Osteocyte (in vitro differentiated cells): ENCODE measurements at regions not wholly inside any gene's neighbourhood (a gene's known extent, or its start where the extent isn't known, plus 50 kb on each side); places are given as distances from the start of the nearest gene placed in this dataset.

ENCODE experiments used
- DNase-seq: peaks from one replicate; pipeline ENCODE4 v3.0.0; 2021; ENCODE audit warnings: mixed read lengths; ENCODE audit not compliant: unreplicated experiment; ENCODE audit errors: extremely low spot score
- H3K27ac Mint-ChIP-seq: one replicate; pipeline ENCODE4 v1.8.0; 2021; ENCODE audit warnings: mild to moderate bottlenecking, mixed read lengths; ENCODE audit not compliant: unreplicated experiment
- H3K27me3 Mint-ChIP-seq: one replicate; pipeline ENCODE4 v1.8.0; 2021; ENCODE audit warnings: mixed read lengths; ENCODE audit not compliant: unreplicated experiment
- H3K36me3 Mint-ChIP-seq: one replicate; pipeline ENCODE4 v1.8.0; 2021; ENCODE audit warnings: mixed read lengths; ENCODE audit not compliant: unreplicated experiment
- H3K4me1 Mint-ChIP-seq: one replicate; pipeline ENCODE4 v1.8.0; 2021; ENCODE audit warnings: mixed read lengths; ENCODE audit not compliant: unreplicated experiment
- H3K4me3 Mint-ChIP-seq: one replicate; pipeline ENCODE4 v1.8.0; 2021; ENCODE audit warnings: mild to moderate bottlenecking, moderate library complexity, mixed read lengths; ENCODE audit not compliant: unreplicated experiment
- H3K9me3 Mint-ChIP-seq: one replicate; pipeline ENCODE4 v1.8.0; 2021; ENCODE audit warnings: mixed read lengths; ENCODE audit not compliant: unreplicated experiment
- CTCF ChIP-seq: fragments of 200-600 bp; sonication (generic); IDR thresholded peaks from 2 replicates; pipeline ENCODE4 v1.5.0; 2021; ENCODE audit warnings: antibody characterized with exemption, mild to moderate bottlenecking, moderate library complexity

- H3K36me3 Mint-ChIP-seq, result peaks cover 22% of the 10 kb centered on the region
- no peak for TF ChIP-seq CTCF
- H3K4me3 Mint-ChIP-seq, result no peak overlapping the region
- no peak for DNase-seq
- H3K27ac Mint-ChIP-seq, result no peak overlapping the region
- H3K4me1 Mint-ChIP-seq, result peaks cover 8% of the 10 kb centered on the region
- no peaks in the 10 kb centered on the region for H3K27me3 Mint-ChIP-seq
- no peaks in the 10 kb centered on the region for H3K9me3 Mint-ChIP-seq
These were observed 254.4 kb upstream of the KLF14 start for GRCh38 chr7:130988443-130988842.

DNA sequence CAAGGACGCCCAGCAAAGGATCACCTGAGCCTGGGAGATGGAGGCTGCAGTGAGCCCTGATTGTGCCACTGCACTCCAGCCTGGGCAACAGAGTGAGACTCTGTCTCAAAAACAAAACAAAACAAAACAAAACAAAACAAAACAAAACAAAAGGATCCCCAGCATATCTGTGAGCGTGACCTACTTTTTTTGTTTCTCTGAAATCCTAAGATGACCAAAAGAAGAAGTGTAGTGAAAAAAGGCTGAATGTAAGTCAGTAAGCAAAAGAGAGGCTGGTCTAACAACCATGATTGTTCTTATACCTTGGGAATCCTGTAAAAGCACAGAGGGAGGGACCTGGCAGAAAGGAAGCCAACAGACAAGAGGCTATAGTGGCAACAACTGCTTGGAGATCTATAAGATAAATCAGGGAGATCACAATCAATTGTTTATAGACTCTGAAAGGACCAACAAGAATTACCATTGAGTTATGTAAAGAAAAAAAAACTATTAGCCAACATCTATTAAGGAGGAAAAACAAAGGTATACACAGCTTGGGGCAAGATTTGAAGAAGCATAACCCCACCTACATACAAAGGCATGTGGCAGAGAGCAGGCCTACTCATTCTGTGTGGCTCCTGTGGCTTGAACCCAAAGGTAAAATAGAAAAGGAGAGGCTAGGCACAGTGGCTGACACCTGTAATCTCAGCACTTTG is 255.2 kb upstream of the KLF14 start:
- H3K4me3 Mint-ChIP-seq, result no peak overlapping the region
- H3K9me3 Mint-ChIP-seq, result no peaks in the 10 kb centered on the region
- no peak for TF ChIP-seq CTCF
- H3K27ac Mint-ChIP-seq, result peak overlapping the region; percentile 6
- DNase-seq, result no peak
- peaks cover 13% of the 10 kb centered on the region for H3K4me1 Mint-ChIP-seq
- no peaks in the 10 kb centered on the region for H3K27me3 Mint-ChIP-seq
- H3K36me3 Mint-ChIP-seq, result peaks cover 20% of the 10 kb centered on the region

DNA sequence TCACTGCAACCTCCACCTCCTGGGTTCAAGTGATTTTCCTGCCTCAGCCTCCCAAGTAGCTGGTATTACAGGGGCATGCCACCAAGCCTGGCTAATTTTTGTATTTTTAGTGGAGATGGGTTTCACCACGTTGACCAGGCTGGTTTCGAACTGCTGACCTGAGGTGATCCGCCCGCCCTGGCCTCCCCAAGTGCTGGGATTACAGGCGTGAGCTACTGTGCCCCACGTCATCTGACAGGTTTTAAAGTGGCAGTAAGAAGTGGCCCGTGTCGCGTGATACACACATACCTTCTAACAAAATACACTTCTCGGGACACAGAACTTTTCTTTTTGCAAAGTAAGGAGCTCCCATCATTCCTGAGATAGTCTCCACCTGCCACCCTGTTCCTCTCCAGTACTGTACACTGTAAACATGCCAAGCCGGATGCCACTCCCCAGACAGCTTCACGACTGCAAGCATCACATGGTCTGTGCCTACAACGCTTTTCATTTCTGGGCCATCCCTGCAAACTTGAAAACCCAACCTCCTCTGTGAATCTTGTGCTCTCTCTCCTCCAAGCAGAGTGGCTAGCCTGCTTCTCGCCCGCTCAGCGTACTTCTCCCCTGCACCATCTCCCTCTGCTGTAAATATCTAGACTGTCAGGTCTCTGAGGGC is 256.3 kb upstream of the KLF14 start:
- Mint-ChIP-seq H3K27ac (no peak overlapping the region), H3K9me3 (no peaks in the 10 kb centered on the region), H3K27me3 (no peaks in the 10 kb centered on the region), H3K4me1 (peaks cover 23% of the 10 kb centered on the region), H3K36me3 (peaks cover 20% of the 10 kb centered on the region), H3K4me3 (no peak overlapping the region)
- no peak for TF ChIP-seq CTCF
- DNase-seq, result no peak

- no peak for TF ChIP-seq CTCF
- no peak overlapping the region for H3K27ac Mint-ChIP-seq
- no peaks in the 10 kb centered on the region for H3K9me3 Mint-ChIP-seq
- no peaks in the 10 kb centered on the region for H3K27me3 Mint-ChIP-seq
- no peak for DNase-seq
- peaks cover 48% of the 10 kb centered on the region for H3K4me1 Mint-ChIP-seq
- H3K36me3 Mint-ChIP-seq, result peaks cover 15% of the 10 kb centered on the region
- H3K4me3 Mint-ChIP-seq, result no peak overlapping the region
These were observed 259.8 kb upstream of the KLF14 start for GRCh38 chr7:130993671-130994365.
